Osteoblast (primary cell): ENCODE measurements at regions not wholly inside any gene's neighbourhood (a gene's known extent, or its start where the extent isn't known, plus 50 kb on each side); places are given as distances from the start of the nearest gene placed in this dataset.

ENCODE experiments used
- DNase-seq: peaks from one replicate; pipeline ENCODE4 v3.0.0; 2011; ENCODE audit warnings: low spot score, mixed read lengths; ENCODE audit not compliant: insufficient read length; ENCODE audit errors: missing footprints
- H2AFZ ChIP-seq: 2 replicates; pipeline ENCODE4 v1.6.0; 2011; ENCODE audit warnings: mild to moderate bottlenecking, low read length
- H3K27ac ChIP-seq: 2 replicates; pipeline ENCODE4 v1.5.1; 2011; ENCODE audit warnings: mild to moderate bottlenecking, low read depth, low read length, moderate library complexity
- H3K27me3 ChIP-seq: 2 replicates; pipeline ENCODE4 v1.6.0; 2012; ENCODE audit warnings: mild to moderate bottlenecking, control low read depth, inconsistent platforms, low read length, moderate library complexity; ENCODE audit not compliant: insufficient read depth
- H3K36me3 ChIP-seq: 2 replicates; pipeline ENCODE4 v1.5.1; 2011; ENCODE audit warnings: mild to moderate bottlenecking, low read length, control low read depth, moderate library complexity; ENCODE audit not compliant: insufficient read depth
- H3K4me1 ChIP-seq: 2 replicates; pipeline ENCODE4 v1.5.1; 2011; ENCODE audit warnings: mild to moderate bottlenecking, low read length, control low read depth, moderate library complexity; ENCODE audit not compliant: insufficient read depth
- H3K4me2 ChIP-seq: 2 replicates; pipeline ENCODE4 v1.6.0; 2011; ENCODE audit warnings: mild to moderate bottlenecking, low read length; ENCODE audit not compliant: insufficient read depth
- H3K4me3 ChIP-seq: fragments of 200-600 bp; sonication (generic); 3 replicates; pipeline ENCODE4 v1.5.1; 2012; ENCODE audit warnings: mild to moderate bottlenecking, low read length, inconsistent platforms; ENCODE audit not compliant: insufficient read depth
- H3K79me2 ChIP-seq: 2 replicates; pipeline ENCODE4 v1.6.0; 2012; ENCODE audit warnings: mild to moderate bottlenecking, low read length, control low read depth, inconsistent platforms; ENCODE audit not compliant: insufficient read depth
- H3K9me3 ChIP-seq: 2 replicates; pipeline ENCODE4 v1.5.1; 2011; ENCODE audit warnings: low read depth, low read length, control low read depth
- H4K20me1 ChIP-seq: 2 replicates; pipeline ENCODE4 v1.6.0; 2012; ENCODE audit warnings: mild to moderate bottlenecking, low read length, control low read depth; ENCODE audit not compliant: insufficient read depth
- TF ChIP-seq, protein P1 (sequence below): IDR thresholded peaks from 2 replicates; pipeline ENCODE4 v1.5.1; 2011; ENCODE audit warnings: mild to moderate bottlenecking, low read depth, low read length, moderate library complexity; ENCODE audit errors: extremely low read depth

DNA sequence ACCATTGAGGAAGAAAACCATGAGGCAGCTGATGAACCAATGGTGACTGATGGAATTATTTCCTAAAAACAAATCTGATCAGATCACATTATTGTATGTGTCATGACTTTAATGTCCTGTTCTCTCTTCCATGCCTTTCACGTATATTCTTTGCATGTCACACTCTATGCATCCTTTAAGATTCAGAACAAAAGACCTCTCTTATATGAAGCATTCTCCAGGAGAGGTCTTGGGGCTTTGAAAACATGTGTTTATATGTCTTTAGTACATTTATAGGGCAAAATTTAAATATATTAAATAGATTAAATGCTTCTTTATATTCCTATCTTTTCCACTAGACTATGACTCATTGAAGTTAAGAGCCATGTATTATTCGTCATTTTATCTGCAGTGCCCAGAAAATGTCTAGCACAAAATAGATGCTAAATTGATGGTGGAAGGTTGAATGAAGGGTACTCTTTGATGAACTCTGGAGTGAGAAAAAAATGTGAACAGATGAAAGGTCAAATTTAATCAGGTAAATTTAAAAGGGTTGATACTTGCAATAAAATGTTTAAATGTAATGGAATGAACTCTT lies 196.3 kb downstream of the PSAT1 start:
- no peak for DNase-seq
- Histone ChIP-seq H3K79me2 (no peaks in the 10 kb centered on the region), H3K27ac (no peak overlapping the region), H3K36me3 (no peaks in the 10 kb centered on the region), H3K4me2 (no peak overlapping the region), H4K20me1 (no peaks in the 10 kb centered on the region), H3K4me3 (no peak overlapping the region), H3K9me3 (no peaks in the 10 kb centered on the region), H2AFZ (no peak overlapping the region), H3K27me3 (peaks cover 4% of the 10 kb centered on the region), H3K4me1 (no peaks in the 10 kb centered on the region)
- TF ChIP-seq, protein P1, sequence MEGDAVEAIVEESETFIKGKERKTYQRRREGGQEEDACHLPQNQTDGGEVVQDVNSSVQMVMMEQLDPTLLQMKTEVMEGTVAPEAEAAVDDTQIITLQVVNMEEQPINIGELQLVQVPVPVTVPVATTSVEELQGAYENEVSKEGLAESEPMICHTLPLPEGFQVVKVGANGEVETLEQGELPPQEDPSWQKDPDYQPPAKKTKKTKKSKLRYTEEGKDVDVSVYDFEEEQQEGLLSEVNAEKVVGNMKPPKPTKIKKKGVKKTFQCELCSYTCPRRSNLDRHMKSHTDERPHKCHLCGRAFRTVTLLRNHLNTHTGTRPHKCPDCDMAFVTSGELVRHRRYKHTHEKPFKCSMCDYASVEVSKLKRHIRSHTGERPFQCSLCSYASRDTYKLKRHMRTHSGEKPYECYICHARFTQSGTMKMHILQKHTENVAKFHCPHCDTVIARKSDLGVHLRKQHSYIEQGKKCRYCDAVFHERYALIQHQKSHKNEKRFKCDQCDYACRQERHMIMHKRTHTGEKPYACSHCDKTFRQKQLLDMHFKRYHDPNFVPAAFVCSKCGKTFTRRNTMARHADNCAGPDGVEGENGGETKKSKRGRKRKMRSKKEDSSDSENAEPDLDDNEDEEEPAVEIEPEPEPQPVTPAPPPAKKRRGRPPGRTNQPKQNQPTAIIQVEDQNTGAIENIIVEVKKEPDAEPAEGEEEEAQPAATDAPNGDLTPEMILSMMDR: no peak

DNA sequence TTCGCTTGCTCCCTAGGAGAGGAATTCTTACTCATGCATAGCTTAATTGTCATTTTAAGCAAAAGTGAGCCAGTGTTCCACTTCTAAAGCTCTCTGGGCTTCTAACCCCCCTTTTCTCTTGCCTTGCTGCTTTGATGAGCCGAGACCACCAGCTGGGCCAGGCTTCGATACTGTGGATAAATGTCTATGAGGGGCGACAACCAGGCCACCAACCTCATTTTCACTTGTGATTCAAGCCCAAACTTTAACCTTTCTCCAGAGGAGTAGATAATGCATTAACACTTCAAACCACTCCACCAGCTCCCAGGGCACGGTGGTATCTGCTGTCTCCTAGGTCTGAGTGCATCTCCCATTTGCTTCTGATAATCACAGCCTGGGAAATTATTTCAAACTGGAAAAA lies 205.6 kb downstream of the PSAT1 start:
- TF ChIP-seq, protein P1: no peak

DNA sequence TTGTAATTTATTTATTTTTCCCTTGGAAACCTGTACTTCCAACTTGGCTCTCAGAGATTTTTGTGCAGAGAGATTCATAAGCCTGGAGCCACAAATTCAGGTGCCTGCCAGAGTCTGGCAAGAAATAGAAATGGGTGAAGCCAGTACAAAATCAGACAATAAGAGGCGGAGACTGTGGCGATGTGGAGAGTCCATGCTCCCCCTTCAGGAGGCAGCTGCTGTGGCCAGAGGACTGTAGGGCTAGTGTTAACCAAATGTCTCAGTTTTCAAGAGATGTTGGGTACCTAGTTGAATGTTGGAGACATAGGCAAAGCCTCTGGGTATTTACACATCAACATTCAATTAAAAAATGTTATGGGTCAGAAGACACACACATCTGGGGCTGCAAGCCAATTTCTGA lies 208.6 kb downstream of the PSAT1 start:
- no peaks in the 10 kb centered on the region for H3K4me1 ChIP-seq
- no peak overlapping the region for H3K27ac ChIP-seq
- H3K27me3 ChIP-seq: peaks cover 6% of the 10 kb centered on the region
- no peaks in the 10 kb centered on the region for H4K20me1 ChIP-seq
- TF ChIP-seq, protein P1: no peak
- no peaks in the 10 kb centered on the region for H3K79me2 ChIP-seq
- H3K4me3 ChIP-seq: no peak overlapping the region
- no peak for DNase-seq
- H3K36me3 ChIP-seq: no peaks in the 10 kb centered on the region
- H3K9me3 ChIP-seq: no peaks in the 10 kb centered on the region
- H2AFZ ChIP-seq: no peak overlapping the region
- H3K4me2 ChIP-seq: no peak overlapping the region

More for the DNA sequence above, 205.6 kb downstream of the PSAT1 start:
- H3K36me3 ChIP-seq: no peaks in the 10 kb centered on the region
- no peak for DNase-seq
- no peak overlapping the region for H2AFZ ChIP-seq
- no peaks in the 10 kb centered on the region for H3K9me3 ChIP-seq
- H3K79me2 ChIP-seq: no peaks in the 10 kb centered on the region
- no peaks in the 10 kb centered on the region for H4K20me1 ChIP-seq
- H3K4me2 ChIP-seq: no peak overlapping the region
- no peaks in the 10 kb centered on the region for H3K4me1 ChIP-seq
- H3K27me3 ChIP-seq: peaks cover 6% of the 10 kb centered on the region
- no peak overlapping the region for H3K4me3 ChIP-seq
- no peak overlapping the region for H3K27ac ChIP-seq

DNA sequence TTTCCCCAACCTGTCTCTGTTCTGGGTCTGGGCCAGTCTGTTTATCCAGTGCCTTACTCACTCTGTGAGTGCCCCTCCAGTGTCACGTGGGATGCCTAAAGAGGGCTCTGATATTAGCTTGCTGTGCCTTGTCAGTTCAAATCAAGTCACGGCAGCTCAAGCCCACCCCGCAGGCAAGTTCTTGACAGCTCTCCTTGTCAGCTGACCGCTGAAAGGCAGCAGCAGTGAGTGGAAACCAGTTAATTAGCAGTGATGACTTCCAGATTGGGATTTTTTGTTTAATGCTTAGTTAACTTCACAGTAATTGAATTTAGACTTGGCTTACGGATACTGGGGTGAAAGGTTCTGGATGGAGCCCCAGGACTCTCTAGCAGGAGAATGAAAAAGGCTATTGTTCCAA lies 210.1 kb downstream of the PSAT1 start:
- no peaks in the 10 kb centered on the region for H3K4me1 ChIP-seq
- H3K4me3 ChIP-seq: no peak overlapping the region
- no peaks in the 10 kb centered on the region for H3K9me3 ChIP-seq
- H2AFZ ChIP-seq: no peak overlapping the region
- no peaks in the 10 kb centered on the region for H3K36me3 ChIP-seq
- TF ChIP-seq, protein P1: no peak
- H3K4me2 ChIP-seq: no peak overlapping the region
- DNase-seq: no peak
- no peak overlapping the region for H3K27ac ChIP-seq
- no peaks in the 10 kb centered on the region for H4K20me1 ChIP-seq
- H3K27me3 ChIP-seq: peaks cover 6% of the 10 kb centered on the region
- no peaks in the 10 kb centered on the region for H3K79me2 ChIP-seq
